A549 (cell line): ENCODE measurements at regions not wholly inside any gene's neighbourhood (a gene's known extent, or its start where the extent isn't known, plus 50 kb on each side); places are given as distances from the start of the nearest gene placed in this dataset.
A peak's percentile ranks its signal among the peaks of the same experiment; 100 is the strongest.

Experiments used
- ATAC-seq, 2 experiments: fragments of 200-7000 bp in 1 of 2; fragments of >200 bp in 1 of 2; cut with Nextera tagmentation in 1 of 2; cut with Tn5 transposase in 1 of 2; 3 replicates each; pipeline versions ENCODE4 v1.8.0 to v1.9.1; 2018 to 2020; ENCODE audit warnings: mild to moderate bottlenecking in 1 of 2, moderate library complexity in 1 of 2
- CTCF ChIA-PET: fragments of 300-600 bp; sonication (Branson Sonifier 250); formaldehyde crosslinking; extraction: SDS; loops from one replicate; lab custom pipeline; 2021; ENCODE audit warnings: antibody characterized with exemption, inconsistent platforms; lab: Yijun Ruan, JAX
- POLR2A ChIA-PET: fragments of 350-600 bp; formaldehyde crosslinking; extraction: SDS; loops from one replicate; lab custom pipeline; 2021; ENCODE audit warnings: antibody characterized with exemption, inconsistent platforms; lab: Yijun Ruan, JAX
- DNase-seq, 2 experiments: peaks; one replicate each; pipeline versions ENCODE4 v3.0.0 to v3.0.0-alpha.2; 2011 to 2016; ENCODE audit warnings: low read depth in 1 of 2, low spot score in 1 of 2
- FAIRE-seq: peaks from 2 replicates; lab custom pipeline; 2011; peaks lifted over from hg19 to GRCh38; lab: Jason Lieb, UNC
- H3K27ac ChIP-seq, 2 experiments: fragments of >200 bp; sonication (Bioruptor Twin); formaldehyde crosslinking; 3 replicates each; pipeline ENCODE4 v1.5.1; 2016 to 2017
- H3K4me1 ChIP-seq: fragments of >200 bp; sonication (Bioruptor Twin); formaldehyde crosslinking; 3 replicates; pipeline ENCODE4 v1.6.1; 2016
- H3K4me2 ChIP-seq: fragments of >200 bp; sonication (Bioruptor Twin); formaldehyde crosslinking; 3 replicates; pipeline ENCODE4 v1.6.1; 2016
- H3K4me3 ChIP-seq: fragments of >200 bp; sonication (Bioruptor Twin); formaldehyde crosslinking; 3 replicates; pipeline ENCODE4 v1.5.1; 2016
- H3K9me3 ChIP-seq: fragments of >200 bp; sonication (Bioruptor Twin); formaldehyde crosslinking; 3 replicates; pipeline ENCODE4 v1.6.1; 2016
- BHLHE40 ChIP-seq: IDR thresholded peaks from 2 replicates; pipeline ENCODE4 v1.6.1; 2012; ENCODE audit warnings: low read depth, low read length, inconsistent platforms
- CBX8 ChIP-seq: fragments of 200-600 bp; sonication (generic); IDR thresholded peaks from 2 replicates; pipeline ENCODE4 v1.6.1; 2016
- CEBPB ChIP-seq, 2 experiments: fragments of >200 bp in 1 of 2; sonication (Bioruptor Twin) in 1 of 2; formaldehyde crosslinking in 1 of 2; IDR thresholded peaks; 2 replicates each; pipeline ENCODE4 v1.6.1; 2012 to 2016
- HEYL ChIP-seq: fragments of 250-450 bp; sonication (Bioruptor Pico); IDR thresholded peaks from 2 replicates; pipeline ENCODE4 v1.8.0; 2021; ENCODE audit warnings: mild to moderate bottlenecking, moderate library complexity
- HOXB13 ChIP-seq: fragments of 250-450 bp; sonication (Bioruptor Pico); IDR thresholded peaks from 2 replicates; pipeline ENCODE4 v1.5.0; 2020; ENCODE audit warnings: low read depth, mild to moderate bottlenecking, moderate library complexity
- JUNB ChIP-seq: fragments of >200 bp; sonication (Bioruptor Twin); formaldehyde crosslinking; IDR thresholded peaks from 2 replicates; pipeline ENCODE4 v1.6.1; 2016
- KDM5A ChIP-seq: fragments of 200-600 bp; sonication (generic); IDR thresholded peaks from 2 replicates; pipeline ENCODE4 v1.6.1; 2016; ENCODE audit warnings: antibody characterized with exemption, mild to moderate bottlenecking
- MAZ ChIP-seq: fragments of 150-350 bp; IDR thresholded peaks from 2 replicates; pipeline ENCODE4 v1.6.1; 2014; ENCODE audit warnings: antibody characterized with exemption, low read depth, low read length, borderline replicate concordance
- NPAS2 ChIP-seq: fragments of 250-450 bp; sonication (Bioruptor Pico); IDR thresholded peaks from 2 replicates; pipeline ENCODE4 v1.8.0; 2022; ENCODE audit warnings: mild to moderate bottlenecking, moderate library complexity, borderline replicate concordance
- PBX3 ChIP-seq: IDR thresholded peaks from 2 replicates; pipeline ENCODE4 v1.6.1; 2012
- POLR2A ChIP-seq: IDR thresholded peaks from 2 replicates; pipeline ENCODE4 v1.6.1; 2012; ENCODE audit warnings: mild to moderate bottlenecking, low read length
- RAD21 ChIP-seq, 2 experiments: fragments of >200 bp in 1 of 2; sonication (Bioruptor Twin) in 1 of 2; formaldehyde crosslinking in 1 of 2; IDR thresholded peaks in 1 of 2; conservative IDR thresholded peaks in 1 of 2; 2 replicates in 1 of 2; 3 replicates in 1 of 2; pipeline ENCODE4 v1.6.1; 2012 to 2018; ENCODE audit warnings: inconsistent platforms in 1 of 2
- SMC3 ChIP-seq: fragments of >200 bp; sonication (Bioruptor Twin); formaldehyde crosslinking; IDR thresholded peaks from 3 replicates; pipeline ENCODE4 v1.6.1; 2018; ENCODE audit warnings: inconsistent platforms
- TFCP2L1 ChIP-seq: fragments of 250-450 bp; sonication (Bioruptor Pico); IDR thresholded peaks from 2 replicates; pipeline ENCODE4 v1.5.0; 2021; ENCODE audit warnings: mild to moderate bottlenecking
- ZC3H11A ChIP-seq: fragments of 450-650 bp; IDR thresholded peaks from 2 replicates; pipeline ENCODE4 v1.6.1; 2014; ENCODE audit warnings: antibody characterized with exemption, mild to moderate bottlenecking
- ZFP36 ChIP-seq: fragments of 450-650 bp; IDR thresholded peaks from 2 replicates; pipeline ENCODE4 v1.6.1; 2014; ENCODE audit warnings: borderline replicate concordance; ENCODE audit not compliant: partially characterized antibody
- WGBS: methylation state at CpG from one replicate; pipeline ENCODE4 v1.1.6; 2017; ENCODE audit errors: missing lambda C conversion rate; 5-methylcytosine and 5-hydroxymethylcytosine counted together
- TF ChIP-seq, protein P1 (sequence below): fragments of 250-450 bp; sonication (Bioruptor Pico); IDR thresholded peaks from 2 replicates; pipeline ENCODE4 v1.5.0; 2021; ENCODE audit warnings: mild to moderate bottlenecking, moderate library complexity, borderline replicate concordance
- TF ChIP-seq, protein P2 (sequence below): fragments of >200 bp; sonication (Bioruptor Twin); formaldehyde crosslinking; IDR thresholded peaks from 2 replicates; pipeline ENCODE4 v1.6.1; 2016

- Histone ChIP-seq H3K4me2 (no peak overlapping the region), H3K4me1 (no peaks in the 10 kb centered on the region), H3K4me3 (no peak overlapping the region), H3K27ac (no peak overlapping the region), H3K9me3 (no peaks in the 10 kb centered on the region)
- 0% methylated on average over 4 of the region's 4 CpGs for WGBS
- FAIRE-seq (no peak), DNase-seq (peak in 1 of 2 experiments; percentile 20), ATAC-seq (peak; percentile 54 to 67; a peak in 2 of 6 replicates)
- TF ChIP-seq KDM5A (no peak), RAD21 (conservative IDR thresholded peaks at IDR 0.05 in 1 of 2, IDR thresholded peaks at IDR 0.05 in 1 of 2) (peak in 1 of 2 experiments; percentile 40; a peak in 2 of 5 replicates)
- ChIA-PET POLR2A (no interaction called here), CTCF (interaction anchor here (1.0 to 1.7 kb wide), 3 partner anchors 21 to 1433 kb away, joined by 3 to 5 read pairs (median 4); no protein-coding TSS in a partner anchor)
These were observed 248.1 kb downstream of the CETN3 start for GRCh38 chr5:90161414-90161813.

GRCh38 chr5:90158131-90158530 is 251.4 kb downstream of the CETN3 start:
- ChIA-PET POLR2A (no interaction called here), CTCF (no interaction called here)
- Histone ChIP-seq H3K4me2 (no peak overlapping the region), H3K9me3 (no peaks in the 10 kb centered on the region), H3K4me1 (no peaks in the 10 kb centered on the region), H3K27ac (no peak overlapping the region), H3K4me3 (no peak overlapping the region)
- ATAC-seq = no peak
- FAIRE-seq = no peak
- WGBS = 2% methylated on average over 3 of the region's 3 CpGs
- DNase-seq = no peak
- no peak for TF ChIP-seq ZFP36

DNA sequence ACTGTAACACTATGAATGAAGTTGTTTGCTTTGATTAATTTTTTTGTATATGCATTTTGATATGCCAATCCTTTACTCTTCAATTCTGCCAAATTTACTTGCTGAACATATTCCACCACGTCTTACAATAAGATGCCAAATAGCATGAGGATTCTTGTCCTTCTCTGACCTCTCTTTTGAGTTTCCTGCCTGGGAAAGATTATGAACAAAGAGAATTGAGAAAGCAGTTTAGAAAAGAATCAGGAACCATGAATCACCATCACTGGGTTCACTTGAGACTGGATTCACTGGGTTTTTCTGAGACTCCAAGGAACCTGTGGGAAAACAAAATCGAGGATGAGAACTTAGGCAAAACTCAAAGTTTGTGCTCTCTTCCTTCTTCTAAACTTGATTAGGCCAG is 256.5 kb downstream of the CETN3 start:
- H3K9me3 ChIP-seq = no peaks in the 10 kb centered on the region
- FAIRE-seq (no peak), DNase-seq (no peak)
- H3K4me3 ChIP-seq = no peak overlapping the region
- H3K4me2 ChIP-seq = no peak overlapping the region
- ChIA-PET POLR2A (no interaction called here), CTCF (no interaction called here)
- WGBS = 5% methylated on average over 2 of the region's 2 CpGs
- H3K4me1 ChIP-seq = no peaks in the 10 kb centered on the region
- TF ChIP-seq CBX8 = no peak
- TF ChIP-seq PBX3 = no peak
- TF ChIP-seq HEYL = no peak
- TF ChIP-seq TFCP2L1 = no peak
- TF ChIP-seq CEBPB (IDR thresholded peaks at IDR 0.05) = no peak
- TF ChIP-seq BHLHE40 = no peak
- no peak for TF ChIP-seq HOXB13
- no peak for TF ChIP-seq NPAS2 (CRISPR knock-in tag)
- TF ChIP-seq, protein P1, sequence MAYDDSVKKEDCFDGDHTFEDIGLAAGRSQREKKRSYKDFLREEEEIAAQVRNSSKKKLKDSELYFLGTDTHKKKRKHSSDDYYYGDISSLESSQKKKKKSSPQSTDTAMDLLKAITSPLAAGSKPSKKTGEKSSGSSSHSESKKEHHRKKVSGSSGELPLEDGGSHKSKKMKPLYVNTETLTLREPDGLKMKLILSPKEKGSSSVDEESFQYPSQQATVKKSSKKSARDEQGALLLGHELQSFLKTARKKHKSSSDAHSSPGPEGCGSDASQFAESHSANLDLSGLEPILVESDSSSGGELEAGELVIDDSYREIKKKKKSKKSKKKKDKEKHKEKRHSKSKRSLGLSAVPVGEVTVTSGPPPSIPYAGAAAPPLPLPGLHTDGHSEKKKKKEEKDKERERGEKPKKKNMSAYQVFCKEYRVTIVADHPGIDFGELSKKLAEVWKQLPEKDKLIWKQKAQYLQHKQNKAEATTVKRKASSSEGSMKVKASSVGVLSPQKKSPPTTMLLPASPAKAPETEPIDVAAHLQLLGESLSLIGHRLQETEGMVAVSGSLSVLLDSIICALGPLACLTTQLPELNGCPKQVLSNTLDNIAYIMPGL = no peak
- TF ChIP-seq SMC3 = no peak
- no peak for TF ChIP-seq JUNB
- no peak for TF ChIP-seq ZC3H11A
- no peak for TF ChIP-seq MAZ
- TF ChIP-seq POLR2A = no peak
- TF ChIP-seq, all 56 proteins: peak for 0
- ATAC-seq = no peak
- H3K27ac ChIP-seq = no peak overlapping the region

DNA sequence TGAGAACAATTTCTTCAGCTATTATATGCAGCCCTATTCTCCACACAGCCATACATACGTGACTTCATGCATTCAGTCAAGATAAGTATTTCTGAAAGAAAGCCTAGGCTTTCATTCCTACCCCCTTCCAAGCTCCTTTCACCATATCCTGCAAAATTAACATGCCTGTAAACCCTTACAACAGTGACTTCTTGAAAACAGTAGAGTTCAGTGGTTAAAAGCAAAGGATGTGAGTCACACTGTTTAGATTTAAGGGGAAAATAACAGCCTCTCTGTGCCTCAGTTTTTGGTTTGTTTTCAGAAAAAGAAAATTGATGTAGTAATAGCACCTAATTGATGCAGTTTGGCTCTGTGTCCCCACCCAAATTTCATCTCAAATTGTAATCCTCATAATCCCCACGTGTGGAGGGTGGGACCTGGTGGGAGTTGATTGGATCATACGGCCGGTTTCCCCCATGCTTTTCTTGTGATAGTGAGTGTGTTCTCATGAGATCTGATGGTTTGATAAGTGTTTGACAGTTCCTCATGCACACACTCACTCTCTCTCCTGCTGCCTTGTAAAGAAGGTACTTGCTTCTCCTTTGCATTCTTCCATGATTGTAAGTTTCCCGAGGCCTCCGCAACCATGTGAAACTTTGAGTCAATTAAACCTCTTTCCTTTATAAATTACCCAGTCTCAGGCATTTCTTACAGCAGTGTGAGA is 264.8 kb downstream of the CETN3 start:
- ATAC-seq = no peak
- H3K4me1 ChIP-seq = no peaks in the 10 kb centered on the region
- H3K9me3 ChIP-seq = no peaks in the 10 kb centered on the region
- H3K4me2 ChIP-seq = no peak overlapping the region
- WGBS = 32% methylated on average over 6 of the region's 6 CpGs
- ChIA-PET POLR2A (no interaction called here), CTCF (no interaction called here)
- no peak for FAIRE-seq
- H3K4me3 ChIP-seq = no peak overlapping the region
- no peak overlapping the region for H3K27ac ChIP-seq
- no peak for DNase-seq
- TF ChIP-seq, protein P2, sequence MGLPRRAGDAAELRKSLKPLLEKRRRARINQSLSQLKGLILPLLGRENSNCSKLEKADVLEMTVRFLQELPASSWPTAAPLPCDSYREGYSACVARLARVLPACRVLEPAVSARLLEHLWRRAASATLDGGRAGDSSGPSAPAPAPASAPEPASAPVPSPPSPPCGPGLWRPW = no peak
